GM19239 (cell line): ENCODE measurements at regions not wholly inside any gene's neighbourhood (a gene's known extent, or its start where the extent isn't known, plus 50 kb on each side); places are given as distances from the start of the nearest gene placed in this dataset.
"Not testable (repeated sequence)": the region's sequence is repeated elsewhere in the genome, so short reads cannot be mapped to it uniquely, and the experiment has no call there.

ENCODE experiments used
- DNase-seq: peaks from one replicate; pipeline ENCODE4 v3.0.0; 2011; ENCODE audit warnings: low spot score; ENCODE audit not compliant: insufficient read length
- FAIRE-seq: peaks from 2 replicates; lab custom pipeline; 2011; peaks lifted over from hg19 to GRCh38; lab: Jason Lieb, UNC

- DNase-seq (no peak), FAIRE-seq (no peak)
Observed at GRCh38 chr1:30519201-30519763, 204.1 kb downstream of the MATN1 start.

- no peak for FAIRE-seq
- DNase-seq: no peak
Observed at GRCh38 chr1:30518696-30519095, 204.7 kb downstream of the MATN1 start.

- FAIRE-seq (no peak), DNase-seq (no peak)
Observed at GRCh38 chr1:30518186-30518585, 205.2 kb downstream of the MATN1 start.

- not testable (repeated sequence) for DNase-seq, FAIRE-seq
Observed at GRCh38 chr1:30517666-30518065, 205.7 kb downstream of the MATN1 start.

GRCh38 chr1:30517241-30517640 lies 206.1 kb downstream of the MATN1 start:
- FAIRE-seq, DNase-seq: not testable (repeated sequence)

- FAIRE-seq (no peak), DNase-seq (no peak)
Observed at GRCh38 chr1:30516485-30516858, 206.9 kb downstream of the MATN1 start.

GRCh38 chr1:30515755-30516484 lies 207.5 kb downstream of the MATN1 start:
- DNase-seq (no peak), FAIRE-seq (no peak)

GRCh38 chr1:30514945-30515344 lies 208.4 kb downstream of the MATN1 start:
- DNase-seq (no peak), FAIRE-seq (no peak)

GRCh38 chr1:30514137-30514654 lies 209.2 kb downstream of the MATN1 start:
- no peak for FAIRE-seq

GRCh38 chr1:30513396-30514136 lies 209.8 kb downstream of the MATN1 start:
- FAIRE-seq (no peak), DNase-seq (no peak)

More at GRCh38 chr1:30514137-30514654, 209.2 kb downstream of the MATN1 start:
- DNase-seq: no peak

- FAIRE-seq: no peak
- no peak for DNase-seq
Observed at GRCh38 chr1:30512914-30513265, 210.5 kb downstream of the MATN1 start.

GRCh38 chr1:30511991-30512913 lies 211.1 kb downstream of the MATN1 start:
- FAIRE-seq (no peak), DNase-seq (no peak)

GRCh38 chr1:30511563-30511962 lies 211.8 kb downstream of the MATN1 start:
- FAIRE-seq: no peak
- DNase-seq: no peak

GRCh38 chr1:30511106-30511505 lies 212.3 kb downstream of the MATN1 start:
- FAIRE-seq (no peak), DNase-seq (no peak)

GRCh38 chr1:30509670-30510069 lies 213.7 kb downstream of the MATN1 start:
- FAIRE-seq (no peak), DNase-seq (no peak)

- FAIRE-seq: no peak
- no peak for DNase-seq
Observed at GRCh38 chr1:30508611-30509010, 214.8 kb downstream of the MATN1 start.

- FAIRE-seq (no peak), DNase-seq (no peak)
Observed at GRCh38 chr1:30508175-30508448, 215.3 kb downstream of the MATN1 start.

- no peak for DNase-seq
- FAIRE-seq: no peak
Observed at GRCh38 chr1:30507401-30508174, 215.8 kb downstream of the MATN1 start.

- DNase-seq: no peak
- FAIRE-seq: no peak
Observed at GRCh38 chr1:30507016-30507312, 216.4 kb downstream of the MATN1 start.
